ENCODE measurements at regions not wholly inside any gene's neighbourhood (a gene's known extent, or its start where the extent isn't known, plus 50 kb on each side); places are given as distances from the start of the nearest gene placed in this dataset.

- TF ChIP-seq CTCF (IDR thresholded peaks at IDR 0.05): no peak
- TF ChIP-seq POLR2A (IDR thresholded peaks at IDR 0.05): no peak
These were observed 517.5 kb downstream of the ADGRL2 start for GRCh38 chr1:82318265-82318664.
